Fibroblast of the aortic adventitia (primary cell): ENCODE measurements at regions not wholly inside any gene's neighbourhood (a gene's known extent, or its start where the extent isn't known, plus 50 kb on each side); places are given as distances from the start of the nearest gene placed in this dataset.

Experiments used
- DNase-seq: peaks from one replicate; pipeline ENCODE4 v3.0.0-alpha.2; 2010; ENCODE audit warnings: low read depth
- H3K4me3 ChIP-seq: 2 replicates; pipeline ENCODE4 v1.5.1; 2011; ENCODE audit warnings: low read depth, mild to moderate bottlenecking, control low read depth, low read length, moderate library complexity
- TF ChIP-seq, protein P1 (sequence below): IDR thresholded peaks from 2 replicates; pipeline ENCODE4 v1.5.1; 2011; ENCODE audit warnings: mild to moderate bottlenecking, low read length, control low read depth, inconsistent platforms; ENCODE audit not compliant: insufficient read depth

- TF ChIP-seq, protein P1, sequence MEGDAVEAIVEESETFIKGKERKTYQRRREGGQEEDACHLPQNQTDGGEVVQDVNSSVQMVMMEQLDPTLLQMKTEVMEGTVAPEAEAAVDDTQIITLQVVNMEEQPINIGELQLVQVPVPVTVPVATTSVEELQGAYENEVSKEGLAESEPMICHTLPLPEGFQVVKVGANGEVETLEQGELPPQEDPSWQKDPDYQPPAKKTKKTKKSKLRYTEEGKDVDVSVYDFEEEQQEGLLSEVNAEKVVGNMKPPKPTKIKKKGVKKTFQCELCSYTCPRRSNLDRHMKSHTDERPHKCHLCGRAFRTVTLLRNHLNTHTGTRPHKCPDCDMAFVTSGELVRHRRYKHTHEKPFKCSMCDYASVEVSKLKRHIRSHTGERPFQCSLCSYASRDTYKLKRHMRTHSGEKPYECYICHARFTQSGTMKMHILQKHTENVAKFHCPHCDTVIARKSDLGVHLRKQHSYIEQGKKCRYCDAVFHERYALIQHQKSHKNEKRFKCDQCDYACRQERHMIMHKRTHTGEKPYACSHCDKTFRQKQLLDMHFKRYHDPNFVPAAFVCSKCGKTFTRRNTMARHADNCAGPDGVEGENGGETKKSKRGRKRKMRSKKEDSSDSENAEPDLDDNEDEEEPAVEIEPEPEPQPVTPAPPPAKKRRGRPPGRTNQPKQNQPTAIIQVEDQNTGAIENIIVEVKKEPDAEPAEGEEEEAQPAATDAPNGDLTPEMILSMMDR, result peak; percentile 11
- DNase-seq, result no peak
- no peak overlapping the region for H3K4me3 ChIP-seq
These were observed 303.4 kb downstream of the KCNC2 start for GRCh38 chr12:74906224-74906623.

DNA sequence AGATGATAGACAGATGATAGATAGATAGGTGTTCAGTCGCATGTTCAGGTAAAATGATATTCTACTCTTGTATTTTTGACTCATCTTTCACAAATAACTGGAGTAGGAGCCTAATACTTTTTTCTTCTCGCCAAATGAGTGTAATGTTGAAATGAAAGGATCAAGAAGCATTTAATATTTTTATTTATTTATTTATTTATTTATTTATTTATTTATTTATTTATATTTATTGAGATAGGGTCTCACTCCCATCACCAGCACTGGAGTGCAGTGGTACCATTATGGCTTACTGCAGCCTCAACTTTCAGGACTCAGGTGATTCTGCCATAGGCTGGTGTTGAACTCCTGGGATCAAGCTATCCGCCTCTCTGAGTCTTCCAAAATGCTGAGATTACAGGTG is 298.8 kb downstream of the KCNC2 start:
- DNase-seq, result no peak
- TF ChIP-seq, protein P1, result no peak

DNA sequence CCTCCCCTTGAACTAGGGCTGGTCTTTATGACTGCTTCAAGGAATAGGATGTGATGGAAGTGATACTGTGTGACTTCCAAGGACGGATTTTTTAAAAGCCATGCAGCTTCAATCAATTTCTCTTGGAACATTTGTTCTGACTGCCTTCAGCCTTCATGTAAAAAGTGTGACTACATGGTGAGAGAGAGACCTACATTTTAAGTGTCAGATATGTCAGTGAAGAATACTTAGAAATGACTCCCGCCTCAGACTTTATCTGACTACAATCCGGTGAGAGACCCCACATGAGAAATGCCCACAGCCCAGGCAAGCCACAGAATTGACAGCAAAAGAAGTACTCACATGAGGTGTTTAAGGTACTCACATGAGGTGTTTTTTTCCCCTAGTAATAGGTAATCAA is 295.3 kb downstream of the KCNC2 start:
- TF ChIP-seq, protein P1, result no peak
- DNase-seq, result no peak
- no peak overlapping the region for H3K4me3 ChIP-seq

More for the DNA sequence above, 298.8 kb downstream of the KCNC2 start:
- no peak overlapping the region for H3K4me3 ChIP-seq

DNA sequence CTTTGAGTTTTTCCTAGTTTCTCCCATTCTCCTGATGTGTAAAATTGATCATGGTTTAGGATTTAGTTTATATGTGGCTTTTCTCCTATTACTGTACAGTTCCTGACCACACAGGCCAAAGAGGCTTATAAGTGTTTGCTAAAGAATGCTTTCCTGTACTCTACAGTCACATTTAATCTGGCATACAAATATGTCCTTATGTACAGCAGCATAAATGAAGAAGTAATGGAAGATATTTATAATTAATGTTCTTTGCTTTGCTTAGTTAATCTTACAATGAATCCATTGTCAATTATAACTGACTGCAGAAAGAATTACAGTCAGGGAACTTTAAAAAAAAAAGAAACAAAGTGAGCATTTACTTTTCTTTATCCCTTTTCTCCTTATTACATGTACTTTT is 293.9 kb downstream of the KCNC2 start:
- H3K4me3 ChIP-seq, result no peak overlapping the region
- no peak for DNase-seq
- TF ChIP-seq, protein P1, result no peak

DNA sequence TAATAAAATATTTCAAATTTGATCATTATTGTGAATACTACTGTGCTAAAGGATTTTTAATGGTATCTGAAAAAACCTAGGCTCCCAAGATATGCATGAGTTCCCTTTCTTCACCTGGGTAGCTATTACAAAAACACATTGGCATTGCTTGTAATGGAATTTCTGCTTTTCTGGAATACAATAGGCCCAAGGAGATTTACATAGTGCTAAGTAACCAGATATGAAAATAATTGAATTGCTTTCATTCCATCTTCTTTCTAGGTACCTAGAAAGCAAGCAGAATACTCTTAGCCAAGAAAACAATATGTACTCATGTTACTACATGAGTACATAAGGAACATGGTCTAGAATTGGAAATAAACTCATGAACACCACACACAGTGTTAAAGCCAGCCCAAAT is 291.9 kb downstream of the KCNC2 start:
- no peak for DNase-seq
- H3K4me3 ChIP-seq, result no peak overlapping the region
- TF ChIP-seq, protein P1, result no peak

GRCh38 chr12:74918291-74918690 is 291.3 kb downstream of the KCNC2 start:
- DNase-seq, result no peak
- H3K4me3 ChIP-seq, result no peak overlapping the region
- TF ChIP-seq, protein P1, result no peak

GRCh38 chr12:74922117-74922516 is 287.5 kb downstream of the KCNC2 start:
- TF ChIP-seq, protein P1, result no peak
- H3K4me3 ChIP-seq, result no peak overlapping the region
- DNase-seq, result no peak
